ENCODE measurements at regions not wholly inside any gene's neighbourhood (a gene's known extent, or its start where the extent isn't known, plus 50 kb on each side); places are given as distances from the start of the nearest gene placed in this dataset.

DNA sequence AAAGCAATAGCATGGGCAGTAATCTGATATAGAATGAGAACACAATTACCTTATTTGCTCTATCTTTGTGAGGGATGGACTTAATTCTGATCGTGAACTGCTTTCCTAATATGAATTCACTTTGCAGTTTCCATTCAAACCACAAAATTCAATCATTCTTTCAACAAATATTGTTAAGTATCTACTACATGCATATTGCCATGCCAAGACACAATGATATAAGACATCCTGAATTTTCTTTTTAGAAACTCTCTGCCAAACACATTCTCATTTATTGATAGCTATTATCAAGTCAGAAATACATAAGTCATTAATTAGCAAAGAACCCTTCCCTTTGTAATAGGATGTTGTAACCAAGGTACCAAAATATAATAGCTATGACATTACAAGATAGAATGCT lies 121.6 kb upstream of the TARS1 start:
- no peak for TF ChIP-seq ZNF543 (CRISPR knock-in tag; IDR thresholded peaks at IDR 0.05)
- TF ChIP-seq, protein P1, sequence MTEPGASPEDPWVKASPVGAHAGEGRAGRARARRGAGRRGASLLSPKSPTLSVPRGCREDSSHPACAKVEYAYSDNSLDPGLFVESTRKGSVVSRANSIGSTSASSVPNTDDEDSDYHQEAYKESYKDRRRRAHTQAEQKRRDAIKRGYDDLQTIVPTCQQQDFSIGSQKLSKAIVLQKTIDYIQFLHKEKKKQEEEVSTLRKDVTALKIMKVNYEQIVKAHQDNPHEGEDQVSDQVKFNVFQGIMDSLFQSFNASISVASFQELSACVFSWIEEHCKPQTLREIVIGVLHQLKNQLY (CRISPR knock-in tag; IDR thresholded peaks at IDR 0.05): no peak
- TF ChIP-seq BCL6 (CRISPR knock-in tag; IDR thresholded peaks at IDR 0.05): no peak
- no peak for TF ChIP-seq ZNF468 (CRISPR knock-in tag; IDR thresholded peaks at IDR 0.05)
- TF ChIP-seq ATF2 (CRISPR knock-in tag; IDR thresholded peaks at IDR 0.05): no peak
- no peak for TF ChIP-seq RFX5 (IDR thresholded peaks at IDR 0.05; ENCODE audit: low read depth, low read length)
- no peak for TF ChIP-seq STAG1 (CRISPR knock-in tag; IDR thresholded peaks at IDR 0.05)
- no peak for TF ChIP-seq JUN (CRISPR knock-in tag; IDR thresholded peaks at IDR 0.05)
- TF ChIP-seq, protein P2, sequence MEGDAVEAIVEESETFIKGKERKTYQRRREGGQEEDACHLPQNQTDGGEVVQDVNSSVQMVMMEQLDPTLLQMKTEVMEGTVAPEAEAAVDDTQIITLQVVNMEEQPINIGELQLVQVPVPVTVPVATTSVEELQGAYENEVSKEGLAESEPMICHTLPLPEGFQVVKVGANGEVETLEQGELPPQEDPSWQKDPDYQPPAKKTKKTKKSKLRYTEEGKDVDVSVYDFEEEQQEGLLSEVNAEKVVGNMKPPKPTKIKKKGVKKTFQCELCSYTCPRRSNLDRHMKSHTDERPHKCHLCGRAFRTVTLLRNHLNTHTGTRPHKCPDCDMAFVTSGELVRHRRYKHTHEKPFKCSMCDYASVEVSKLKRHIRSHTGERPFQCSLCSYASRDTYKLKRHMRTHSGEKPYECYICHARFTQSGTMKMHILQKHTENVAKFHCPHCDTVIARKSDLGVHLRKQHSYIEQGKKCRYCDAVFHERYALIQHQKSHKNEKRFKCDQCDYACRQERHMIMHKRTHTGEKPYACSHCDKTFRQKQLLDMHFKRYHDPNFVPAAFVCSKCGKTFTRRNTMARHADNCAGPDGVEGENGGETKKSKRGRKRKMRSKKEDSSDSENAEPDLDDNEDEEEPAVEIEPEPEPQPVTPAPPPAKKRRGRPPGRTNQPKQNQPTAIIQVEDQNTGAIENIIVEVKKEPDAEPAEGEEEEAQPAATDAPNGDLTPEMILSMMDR (CRISPR knock-in tag; IDR thresholded peaks at IDR 0.05): no peak
